ENCODE measurements at regions not wholly inside any gene's neighbourhood (a gene's known extent, or its start where the extent isn't known, plus 50 kb on each side); places are given as distances from the start of the nearest gene placed in this dataset.

- no peak for DNase-seq
Observed at GRCh38 chr6:156029286-156029985, 573.8 kb upstream of the NOX3 start.

- DNase-seq = peak in 1 of 2 donors; percentile 84
Observed at GRCh38 chr6:156028335-156029131, 572.9 kb upstream of the NOX3 start.

- peak in 1 of 2 donors; percentile 36 for DNase-seq
Observed at GRCh38 chr6:156027248-156027626, 571.6 kb upstream of the NOX3 start.

- no peak for DNase-seq
Observed at GRCh38 chr6:156026486-156027247, 571.0 kb upstream of the NOX3 start.

GRCh38 chr6:156024339-156024738, 568.7 kb upstream of the NOX3 start:
- no peak for DNase-seq

- DNase-seq = no peak
Observed at GRCh38 chr6:156021746-156022396, 566.2 kb upstream of the NOX3 start.

GRCh38 chr6:156017838-156018237, 562.2 kb upstream of the NOX3 start:
- no peak for DNase-seq

- no peak for DNase-seq
Observed at GRCh38 chr6:156016186-156016976, 560.7 kb upstream of the NOX3 start.

- peak in 1 of 2 donors; percentile 85 for DNase-seq
Observed at GRCh38 chr6:156013155-156013554, 557.5 kb upstream of the NOX3 start.

- DNase-seq = no peak
Observed at GRCh38 chr6:156009656-156010055, 554.0 kb upstream of the NOX3 start.

GRCh38 chr6:156004796-156005195, 549.2 kb upstream of the NOX3 start:
- DNase-seq = peak in 1 of 2 donors; percentile 22

GRCh38 chr6:155996151-155996550, 540.5 kb upstream of the NOX3 start:
- DNase-seq = peak in 1 of 2 donors; percentile 18

- DNase-seq = no peak
Observed at GRCh38 chr6:155995281-155995680, 539.6 kb upstream of the NOX3 start.

- no peak for DNase-seq
Observed at GRCh38 chr6:155994086-155994485, 538.4 kb upstream of the NOX3 start.

- DNase-seq = no peak
Observed at GRCh38 chr6:155993240-155993639, 537.6 kb upstream of the NOX3 start.

GRCh38 chr6:155985660-155986138, 530.1 kb upstream of the NOX3 start:
- DNase-seq = no peak

- DNase-seq = no peak
Observed at GRCh38 chr6:155980768-155981079, 525.1 kb upstream of the NOX3 start.

GRCh38 chr6:155980014-155980767, 524.6 kb upstream of the NOX3 start:
- DNase-seq = no peak

- DNase-seq = no peak
Observed at GRCh38 chr6:155975506-155975905, 519.9 kb upstream of the NOX3 start.

GRCh38 chr6:155974811-155975323, 519.2 kb upstream of the NOX3 start:
- DNase-seq = no peak

- no peak for DNase-seq
Observed at GRCh38 chr6:155974359-155974758, 518.7 kb upstream of the NOX3 start.
